Mammary epithelial cell (primary cell): ENCODE measurements at regions not wholly inside any gene's neighbourhood (a gene's known extent, or its start where the extent isn't known, plus 50 kb on each side); places are given as distances from the start of the nearest gene placed in this dataset.

Experiments
- EZH2 ChIP-seq: IDR thresholded peaks from 2 replicates; pipeline ENCODE4 v1.6.1; 2012; ENCODE audit warnings: low read length, inconsistent platforms, borderline replicate concordance
- TF ChIP-seq, protein P1 (sequence below), 2 donors: IDR thresholded peaks in 1 of 2; conservative IDR thresholded peaks in 1 of 2; 2 replicates each; pipeline ENCODE4 v1.5.1; 2011 to 2012; ENCODE audit warnings: inconsistent platforms in 2 of 2, low read length in 2 of 2, mild to moderate bottlenecking in 2 of 2, control low read depth in 1 of 2, low read depth in 1 of 2; ENCODE audit not compliant: insufficient read depth in 1 of 2; ENCODE audit errors: extremely low read depth in 1 of 2

DNA sequence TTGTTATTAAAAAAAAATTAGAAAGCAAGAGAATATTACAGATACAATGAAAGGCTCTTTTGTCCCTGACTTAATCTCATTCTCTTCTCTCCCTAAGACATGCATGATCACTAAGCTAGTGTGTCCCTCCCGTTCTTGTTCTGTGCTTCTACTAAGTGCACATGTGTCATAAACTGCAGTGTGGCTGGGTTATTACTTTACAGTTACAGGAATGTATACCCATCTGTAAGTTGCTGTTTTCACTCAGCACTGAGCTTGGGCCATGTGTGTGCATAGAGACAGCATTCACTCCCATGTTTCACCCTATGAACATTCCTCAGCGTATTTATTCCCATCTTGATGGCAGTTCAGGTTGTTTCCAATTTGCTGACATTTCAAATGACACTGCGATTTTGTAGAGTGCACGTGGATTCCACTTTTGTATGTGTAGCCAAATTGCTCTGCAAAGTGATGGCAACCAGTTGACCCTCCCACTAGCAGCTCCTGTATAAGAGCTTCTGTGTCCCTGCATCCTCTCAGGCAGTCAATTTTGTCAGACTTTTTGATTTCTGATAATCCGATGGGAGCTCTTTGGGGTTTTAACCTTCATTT, 145.8 kb upstream of the UBE2E1 start:
- TF ChIP-seq, protein P1, sequence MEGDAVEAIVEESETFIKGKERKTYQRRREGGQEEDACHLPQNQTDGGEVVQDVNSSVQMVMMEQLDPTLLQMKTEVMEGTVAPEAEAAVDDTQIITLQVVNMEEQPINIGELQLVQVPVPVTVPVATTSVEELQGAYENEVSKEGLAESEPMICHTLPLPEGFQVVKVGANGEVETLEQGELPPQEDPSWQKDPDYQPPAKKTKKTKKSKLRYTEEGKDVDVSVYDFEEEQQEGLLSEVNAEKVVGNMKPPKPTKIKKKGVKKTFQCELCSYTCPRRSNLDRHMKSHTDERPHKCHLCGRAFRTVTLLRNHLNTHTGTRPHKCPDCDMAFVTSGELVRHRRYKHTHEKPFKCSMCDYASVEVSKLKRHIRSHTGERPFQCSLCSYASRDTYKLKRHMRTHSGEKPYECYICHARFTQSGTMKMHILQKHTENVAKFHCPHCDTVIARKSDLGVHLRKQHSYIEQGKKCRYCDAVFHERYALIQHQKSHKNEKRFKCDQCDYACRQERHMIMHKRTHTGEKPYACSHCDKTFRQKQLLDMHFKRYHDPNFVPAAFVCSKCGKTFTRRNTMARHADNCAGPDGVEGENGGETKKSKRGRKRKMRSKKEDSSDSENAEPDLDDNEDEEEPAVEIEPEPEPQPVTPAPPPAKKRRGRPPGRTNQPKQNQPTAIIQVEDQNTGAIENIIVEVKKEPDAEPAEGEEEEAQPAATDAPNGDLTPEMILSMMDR (conservative IDR thresholded peaks at IDR 0.05 in 1 of 2, IDR thresholded peaks at IDR 0.05 in 1 of 2; ENCODE audit: extremely low read depth in 1 of 2, insufficient read depth in 1 of 2, low read depth in 1 of 2, low read length in 2 of 2), result no peak
- TF ChIP-seq EZH2, result no peak
